ENCODE measurements at regions not wholly inside any gene's neighbourhood (a gene's known extent, or its start where the extent isn't known, plus 50 kb on each side); places are given as distances from the start of the nearest gene placed in this dataset.

GRCh38 chr18:22550366-22550765, 132.7 kb upstream of the CTAGE1 start:
- no peaks in the 10 kb centered on the region for H3K36me3 ChIP-seq (ENCODE audit: low read depth)
- H3K9me3 ChIP-seq = no peaks in the 10 kb centered on the region
- no peak for DNase-seq
- no peak for ATAC-seq
- TF ChIP-seq, protein P1, sequence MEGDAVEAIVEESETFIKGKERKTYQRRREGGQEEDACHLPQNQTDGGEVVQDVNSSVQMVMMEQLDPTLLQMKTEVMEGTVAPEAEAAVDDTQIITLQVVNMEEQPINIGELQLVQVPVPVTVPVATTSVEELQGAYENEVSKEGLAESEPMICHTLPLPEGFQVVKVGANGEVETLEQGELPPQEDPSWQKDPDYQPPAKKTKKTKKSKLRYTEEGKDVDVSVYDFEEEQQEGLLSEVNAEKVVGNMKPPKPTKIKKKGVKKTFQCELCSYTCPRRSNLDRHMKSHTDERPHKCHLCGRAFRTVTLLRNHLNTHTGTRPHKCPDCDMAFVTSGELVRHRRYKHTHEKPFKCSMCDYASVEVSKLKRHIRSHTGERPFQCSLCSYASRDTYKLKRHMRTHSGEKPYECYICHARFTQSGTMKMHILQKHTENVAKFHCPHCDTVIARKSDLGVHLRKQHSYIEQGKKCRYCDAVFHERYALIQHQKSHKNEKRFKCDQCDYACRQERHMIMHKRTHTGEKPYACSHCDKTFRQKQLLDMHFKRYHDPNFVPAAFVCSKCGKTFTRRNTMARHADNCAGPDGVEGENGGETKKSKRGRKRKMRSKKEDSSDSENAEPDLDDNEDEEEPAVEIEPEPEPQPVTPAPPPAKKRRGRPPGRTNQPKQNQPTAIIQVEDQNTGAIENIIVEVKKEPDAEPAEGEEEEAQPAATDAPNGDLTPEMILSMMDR (IDR thresholded peaks at IDR 0.05) = no peak
- no peaks in the 10 kb centered on the region for H3K4me1 ChIP-seq (ENCODE audit: low read depth)
- intact Hi-C loops (cut with DNase I, micrococcal nuclease) = no loop called here
- no peak overlapping the region for H3K4me3 ChIP-seq

GRCh38 chr18:22550861-22551260, 133.1 kb upstream of the CTAGE1 start:
- TF ChIP-seq, protein P1 (IDR thresholded peaks at IDR 0.05) = no peak
- ATAC-seq (no peak), DNase-seq (no peak)
- no peaks in the 10 kb centered on the region for H3K4me1 ChIP-seq (ENCODE audit: low read depth)
- H3K36me3 ChIP-seq (ENCODE audit: low read depth) = no peaks in the 10 kb centered on the region
- intact Hi-C loops (cut with DNase I, micrococcal nuclease) = no loop called here
- H3K9me3 ChIP-seq = no peaks in the 10 kb centered on the region
- H3K4me3 ChIP-seq = no peak overlapping the region

- no peak for ATAC-seq
- TF ChIP-seq, protein P1 (IDR thresholded peaks at IDR 0.05) = no peak
- H3K36me3 ChIP-seq (ENCODE audit: low read depth) = no peaks in the 10 kb centered on the region
- H3K4me3 ChIP-seq = no peak overlapping the region
- no peak for DNase-seq
- H3K9me3 ChIP-seq = no peaks in the 10 kb centered on the region
- intact Hi-C loops (cut with DNase I, micrococcal nuclease) = no loop called here
- no peaks in the 10 kb centered on the region for H3K4me1 ChIP-seq (ENCODE audit: low read depth)
These were observed 133.9 kb upstream of the CTAGE1 start for GRCh38 chr18:22551536-22552151.

DNA sequence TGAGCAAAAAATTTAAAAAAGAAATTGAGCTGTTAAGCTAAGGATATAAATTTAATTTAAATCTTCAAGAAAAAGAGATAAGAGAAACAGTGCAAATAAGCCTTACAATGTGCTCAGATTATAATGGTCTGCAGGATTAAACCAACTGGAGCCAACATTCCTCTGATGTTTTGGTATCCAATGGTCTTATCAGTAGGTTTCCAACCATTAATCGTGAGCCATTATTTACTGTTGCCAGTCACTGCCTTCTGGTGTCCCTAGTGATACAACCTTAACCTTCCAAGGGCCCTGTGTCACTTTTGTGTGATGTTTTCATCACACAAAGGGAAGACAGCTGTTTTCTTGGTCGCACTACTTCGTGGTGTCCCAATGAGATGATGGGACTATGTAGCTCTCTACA, 134.5 kb upstream of the CTAGE1 start:
- Histone ChIP-seq H3K36me3 (ENCODE audit: low read depth) (no peaks in the 10 kb centered on the region), H3K4me3 (no peak overlapping the region), H3K4me1 (ENCODE audit: low read depth) (no peaks in the 10 kb centered on the region), H3K9me3 (no peaks in the 10 kb centered on the region)
- DNase-seq (no peak), ATAC-seq (no peak)
- intact Hi-C loops (cut with DNase I, micrococcal nuclease) = no loop called here
- TF ChIP-seq, protein P1 (IDR thresholded peaks at IDR 0.05) = no peak

- intact Hi-C loops (cut with DNase I, micrococcal nuclease) = no loop called here
- ATAC-seq (no peak), DNase-seq (no peak)
- Histone ChIP-seq H3K4me1 (ENCODE audit: low read depth) (no peaks in the 10 kb centered on the region), H3K9me3 (no peaks in the 10 kb centered on the region), H3K4me3 (no peak overlapping the region), H3K36me3 (ENCODE audit: low read depth) (no peaks in the 10 kb centered on the region)
- TF ChIP-seq, protein P1 (IDR thresholded peaks at IDR 0.05) = no peak
These were observed 135.3 kb upstream of the CTAGE1 start for GRCh38 chr18:22552899-22553460.

Data from mucosa of descending colon (tissue), 3 donors.